CD1c-positive myeloid dendritic cell (primary cell): ENCODE measurements at regions not wholly inside any gene's neighbourhood (a gene's known extent, or its start where the extent isn't known, plus 50 kb on each side); places are given as distances from the start of the nearest gene placed in this dataset.
A peak's percentile ranks its signal among the peaks of the same experiment; 100 is the strongest.

Experiments used
- DNase-seq: peaks from one replicate; pipeline ENCODE4 v3.0.0-alpha.2; 2016; ENCODE audit errors: extremely low spot score

DNA sequence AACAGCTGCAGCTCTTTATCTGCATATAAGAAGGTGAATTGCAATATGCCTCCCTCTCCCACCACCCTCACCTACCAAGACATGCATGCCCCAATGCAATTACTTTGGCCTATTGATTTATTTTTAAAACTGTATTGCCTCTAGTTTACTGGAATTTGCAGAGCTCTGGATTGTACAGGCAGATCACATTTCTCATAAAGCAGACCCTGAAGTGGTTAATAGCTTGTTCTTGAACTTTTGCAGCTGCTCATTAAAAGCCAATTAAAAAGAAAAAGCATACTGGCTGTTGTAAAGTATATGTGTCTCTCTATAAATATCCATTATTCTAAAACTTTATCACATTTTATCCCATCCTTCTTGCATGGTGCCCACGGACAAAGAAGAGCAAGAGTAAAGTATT, 221.5 kb upstream of the TOPAZ1 start:
- no peak for DNase-seq

DNA sequence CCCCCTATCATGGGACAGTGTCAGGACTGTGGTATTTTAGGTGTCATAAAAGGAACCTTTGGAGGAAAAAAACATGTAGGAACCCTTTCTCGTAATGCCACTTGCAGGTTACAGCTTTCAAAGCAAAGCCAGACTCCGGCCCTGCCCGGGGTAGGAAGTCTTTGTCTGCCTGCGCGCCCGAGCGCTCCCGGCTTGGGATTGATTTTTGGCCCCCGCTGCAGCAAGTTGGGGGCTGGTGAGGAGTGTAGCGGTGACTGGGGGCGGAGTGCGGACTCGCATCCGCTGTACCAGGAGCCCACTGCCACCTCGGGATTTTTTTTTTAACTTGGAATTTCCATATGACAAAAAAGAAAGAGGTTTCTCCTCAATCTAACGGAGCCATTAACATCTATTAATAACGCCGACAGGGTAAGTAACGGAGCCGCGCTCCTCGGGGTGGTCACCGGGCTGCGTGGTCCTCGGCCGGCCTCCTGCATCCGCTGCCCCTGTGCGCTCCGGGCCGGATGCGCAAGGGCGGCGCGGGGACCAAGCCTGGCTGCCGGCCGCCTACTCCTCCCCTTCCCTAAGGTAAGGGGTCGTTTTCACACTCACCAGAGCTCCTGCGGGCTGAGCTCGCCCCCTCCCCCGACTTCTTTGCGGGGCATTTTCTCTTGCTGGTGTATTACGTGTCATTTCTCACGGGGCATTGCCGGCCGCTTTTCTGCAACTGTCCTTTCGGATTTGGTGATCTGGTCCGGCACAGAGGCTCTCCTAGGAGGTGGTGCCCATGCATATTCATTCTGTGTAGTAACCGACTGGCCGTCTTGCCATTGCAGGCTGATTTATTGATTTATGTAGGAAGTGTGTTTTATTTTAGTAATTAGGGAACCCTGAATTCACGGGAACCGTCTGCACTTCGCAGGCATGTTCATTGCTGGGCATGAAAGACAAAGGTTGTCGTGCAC, 219.8 kb upstream of the TOPAZ1 start:
- no peak for DNase-seq

DNA sequence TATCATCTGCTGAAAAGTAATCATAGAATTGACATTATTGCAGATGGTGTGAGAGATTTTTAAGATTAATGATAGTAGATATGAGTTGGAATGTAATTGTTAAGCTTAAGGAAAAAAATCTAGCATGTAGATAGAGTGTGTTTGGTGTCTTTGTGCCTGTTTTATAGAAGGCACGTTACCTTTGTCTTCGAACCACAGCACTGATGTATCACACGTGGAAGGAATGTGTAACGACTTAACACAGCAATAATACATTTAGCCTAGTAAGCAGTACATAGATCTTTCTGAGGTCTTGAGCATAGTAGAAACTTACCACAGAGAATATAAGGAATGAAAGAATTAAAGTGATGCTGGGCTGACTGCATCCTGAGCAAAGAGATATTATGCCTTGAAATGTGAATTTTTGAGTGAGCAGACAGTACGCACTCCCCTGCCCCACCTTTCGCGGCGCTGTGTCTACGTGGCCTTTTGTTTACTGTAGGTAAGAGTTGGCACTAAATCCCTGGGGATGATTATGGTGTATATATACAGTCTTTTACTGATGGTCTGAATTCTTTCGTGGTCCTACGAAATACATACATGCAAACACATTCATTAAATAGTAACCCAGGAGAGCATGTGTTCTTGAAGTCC, 217.6 kb upstream of the TOPAZ1 start:
- no peak for DNase-seq

DNA sequence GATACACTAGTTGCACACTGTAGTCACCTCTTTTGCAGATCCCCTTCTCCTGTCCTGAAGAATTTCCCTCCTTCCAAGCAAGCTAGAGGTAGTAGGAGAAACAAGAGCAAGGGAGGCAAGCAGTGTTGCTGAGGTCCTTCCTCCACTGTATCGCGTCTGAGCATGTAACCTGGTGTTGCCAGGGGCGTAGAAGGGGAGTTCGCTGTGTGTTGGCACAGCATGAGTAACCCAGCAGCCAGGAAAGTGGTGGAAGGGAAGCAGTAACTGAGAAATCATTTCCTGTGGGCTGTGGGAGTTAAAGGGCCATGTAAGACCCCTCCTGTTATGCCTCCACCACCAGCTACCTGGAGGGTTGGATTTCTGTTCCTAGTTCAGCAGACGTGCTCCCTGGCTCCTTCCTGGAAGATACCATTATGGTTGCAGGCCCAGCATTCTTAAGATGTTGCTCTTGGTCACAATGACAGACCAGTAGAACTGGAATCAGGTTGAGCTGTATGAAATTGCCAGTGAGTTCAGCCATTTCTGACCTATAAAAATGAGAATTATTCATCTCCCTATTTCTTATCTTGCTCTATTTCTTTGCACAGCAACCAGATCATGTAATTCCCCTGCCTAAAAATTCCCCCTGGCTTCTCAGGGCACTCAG, 215.3 kb upstream of the TOPAZ1 start:
- DNase-seq = no peak

DNA sequence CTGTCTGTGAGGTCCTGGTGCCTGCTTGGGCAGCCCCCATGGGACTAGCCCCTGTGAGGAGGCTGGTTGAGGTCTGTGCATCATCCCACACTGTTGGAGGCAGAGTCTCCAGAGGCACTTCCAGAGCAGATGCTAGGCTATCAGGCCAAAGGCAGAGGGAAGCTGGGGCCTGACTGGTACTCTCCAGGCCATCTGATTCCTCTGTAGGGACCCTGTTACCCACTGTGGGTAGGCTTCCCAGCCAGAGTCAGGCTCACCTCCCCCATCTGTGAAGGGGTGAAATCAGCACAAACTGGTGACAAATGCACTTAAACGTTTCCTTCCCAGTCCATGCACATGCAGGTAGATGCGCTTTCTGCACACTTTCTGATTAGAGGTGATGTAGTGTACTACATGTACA, 212.6 kb upstream of the TOPAZ1 start:
- no peak for DNase-seq

DNA sequence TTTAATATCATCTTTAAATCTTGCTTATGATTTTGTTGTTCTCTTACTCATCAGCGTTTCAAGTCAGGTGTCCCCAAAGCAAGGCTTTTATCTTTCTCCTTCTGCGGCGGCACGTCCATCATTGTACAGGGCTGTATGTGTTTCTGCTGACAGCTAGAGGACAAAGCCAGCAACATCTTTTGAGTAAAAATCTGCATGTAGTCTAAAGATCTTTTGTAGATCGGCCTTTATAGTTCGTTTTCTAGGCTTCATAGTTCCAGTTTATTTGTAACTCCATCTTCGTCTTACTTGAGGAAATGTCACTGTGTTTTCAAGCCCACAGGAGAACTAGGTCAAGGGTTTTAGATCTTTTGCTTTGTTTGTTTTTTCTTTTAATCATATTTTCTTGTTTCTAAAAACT, 211.4 kb upstream of the TOPAZ1 start:
- no peak for DNase-seq

DNA sequence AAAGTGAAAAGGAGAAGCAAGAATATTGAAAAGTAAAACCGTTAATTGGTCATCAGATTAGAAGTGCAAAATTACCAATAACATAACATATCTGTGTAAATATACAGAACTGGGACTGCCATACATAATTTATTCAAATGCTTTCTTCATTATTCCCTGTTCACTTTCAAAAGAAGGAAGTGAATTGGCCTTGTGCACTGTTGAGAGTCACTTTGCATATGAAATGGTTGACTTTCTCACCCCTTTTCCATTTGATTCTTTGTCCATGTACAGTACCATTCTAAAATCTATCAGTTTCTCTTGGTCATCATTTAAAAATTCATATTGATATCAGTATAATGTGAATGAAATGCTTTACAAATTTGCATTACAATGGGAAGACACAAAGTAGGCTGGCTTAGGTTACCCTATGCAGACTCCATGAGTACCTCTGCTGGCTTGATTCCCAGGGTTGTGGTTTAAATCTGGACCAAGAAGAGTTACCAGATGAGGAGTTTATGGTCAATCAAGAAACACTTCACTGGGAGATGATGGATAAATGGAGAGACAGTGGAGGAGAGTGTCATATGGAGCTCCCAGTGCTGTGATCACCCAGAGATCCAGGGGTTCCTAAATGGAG, 210.9 kb upstream of the TOPAZ1 start:
- peak; percentile 12 for DNase-seq

DNA sequence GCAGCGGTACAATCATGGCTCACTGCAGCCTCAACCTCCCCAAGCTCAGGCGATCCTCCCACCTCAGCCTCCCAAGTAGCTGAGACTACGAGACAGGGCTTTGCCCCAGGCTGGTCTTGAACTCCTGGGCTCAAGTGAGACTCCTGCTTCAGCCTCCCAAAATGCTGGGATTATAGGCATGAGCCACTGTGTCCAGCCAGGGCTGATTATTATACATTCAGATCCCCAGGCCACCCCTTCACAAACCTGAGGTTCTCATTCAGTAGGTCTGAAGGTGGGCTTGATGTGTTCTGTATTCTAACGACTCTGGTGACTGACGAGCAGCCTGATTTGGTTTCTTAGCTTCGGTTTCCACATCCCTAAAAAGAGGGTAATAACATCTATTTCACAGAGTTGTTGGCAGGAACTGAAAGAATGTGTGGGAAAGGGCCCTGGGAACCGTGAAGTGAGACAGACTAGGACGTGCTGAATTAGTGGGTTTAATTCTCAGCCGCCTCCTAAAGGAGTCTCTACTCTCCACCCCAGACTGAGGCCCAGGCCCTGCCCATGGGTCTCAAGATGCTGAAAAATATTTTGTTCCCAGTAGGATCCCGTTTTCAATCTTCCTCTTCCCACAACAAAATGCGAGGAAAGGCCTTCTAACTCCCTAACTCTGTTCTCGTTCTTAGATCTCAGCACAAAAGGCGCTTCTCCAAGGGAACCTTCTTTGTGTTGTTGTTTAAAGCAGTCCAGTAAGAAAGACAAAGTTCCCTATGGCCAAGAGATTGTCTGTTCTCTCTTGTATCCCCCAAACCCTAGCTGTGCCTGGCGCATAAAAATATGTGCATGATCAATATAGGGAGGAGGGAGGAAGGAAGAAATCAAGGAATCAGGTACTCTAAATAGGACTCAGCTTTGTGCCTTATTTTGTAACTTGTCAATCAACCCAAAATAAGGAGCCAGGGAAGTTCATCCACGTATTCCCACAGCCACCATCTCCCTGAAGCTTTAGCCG, 210.0 kb upstream of the TOPAZ1 start:
- peak; percentile 50 for DNase-seq

DNA sequence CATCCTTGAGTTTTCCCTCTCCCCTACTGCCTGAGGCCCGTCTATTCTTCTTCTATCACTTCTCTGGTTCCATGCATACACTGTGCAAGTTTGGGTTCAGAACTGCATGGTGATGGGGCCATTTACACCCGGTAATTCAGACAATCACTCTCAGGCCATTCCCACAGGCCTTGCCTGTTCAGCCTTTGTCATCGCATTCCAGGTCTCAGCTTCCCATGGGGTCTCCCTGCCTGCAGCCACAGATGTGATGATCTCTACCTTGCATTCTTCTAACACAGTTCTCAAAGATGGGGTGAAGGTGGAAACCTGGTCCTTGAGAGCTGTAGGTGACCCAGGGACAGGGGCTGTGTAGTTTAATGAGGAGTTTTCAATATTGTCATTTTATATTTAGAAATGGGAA, 209.2 kb upstream of the TOPAZ1 start:
- DNase-seq = no peak

DNA sequence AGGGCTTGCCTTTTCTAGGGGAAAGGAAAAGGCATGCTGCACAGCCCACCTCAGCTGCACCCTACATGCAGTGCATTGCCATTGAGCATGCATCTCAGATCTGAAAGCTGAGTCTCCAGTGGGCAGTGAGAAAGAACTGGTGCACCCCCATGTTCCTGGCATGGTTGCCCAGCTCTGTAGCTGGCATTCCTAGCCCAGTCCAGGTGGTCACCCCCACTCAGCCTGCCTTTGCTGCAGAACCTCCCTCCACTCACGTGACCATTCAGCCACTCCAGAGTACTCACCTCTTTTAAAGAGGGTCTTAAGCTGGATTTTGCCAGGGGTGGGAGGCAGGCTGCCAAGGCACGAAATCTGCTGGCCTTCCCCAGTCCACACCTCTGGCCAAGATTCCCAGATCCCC, 208.6 kb upstream of the TOPAZ1 start:
- no peak for DNase-seq

DNA sequence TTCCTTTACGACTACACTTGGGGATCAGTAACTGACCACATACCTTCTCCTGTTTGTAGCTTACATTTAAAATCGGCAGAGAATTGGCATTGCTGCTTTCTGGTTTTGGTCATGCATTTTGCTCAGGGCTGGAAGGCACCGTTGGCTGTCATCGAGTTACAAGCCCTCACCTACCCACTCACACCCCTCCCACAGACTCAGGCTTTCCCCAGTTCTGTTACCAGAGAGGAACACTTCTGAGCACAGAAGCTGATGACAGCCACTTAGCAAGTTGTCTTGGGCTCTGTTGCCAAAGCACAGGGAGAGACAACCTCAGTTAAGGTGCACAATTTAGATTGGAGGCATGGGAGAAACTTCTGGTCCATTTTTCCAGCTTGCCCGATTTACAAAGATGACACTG, 204.8 kb upstream of the TOPAZ1 start:
- no peak for DNase-seq

DNA sequence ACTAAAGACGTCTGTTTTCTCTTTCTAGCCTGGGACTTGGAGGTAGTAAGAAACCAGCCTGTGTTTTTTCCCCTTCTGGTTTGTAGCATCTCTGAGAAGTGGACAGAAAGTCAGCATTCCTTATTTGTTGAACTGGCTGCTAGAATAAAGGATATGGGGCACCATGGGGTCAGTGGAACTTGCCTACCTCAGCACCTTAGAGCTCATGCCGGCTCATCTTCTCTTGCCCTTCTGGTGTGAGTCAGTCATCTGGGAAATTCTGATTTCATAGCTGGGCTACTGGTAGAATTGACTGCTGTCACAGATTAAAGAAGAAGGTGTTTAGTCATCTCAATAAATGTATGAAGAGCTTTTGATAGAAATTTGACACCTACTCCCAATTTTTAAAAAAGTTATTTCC, 202.7 kb upstream of the TOPAZ1 start:
- DNase-seq = no peak

DNA sequence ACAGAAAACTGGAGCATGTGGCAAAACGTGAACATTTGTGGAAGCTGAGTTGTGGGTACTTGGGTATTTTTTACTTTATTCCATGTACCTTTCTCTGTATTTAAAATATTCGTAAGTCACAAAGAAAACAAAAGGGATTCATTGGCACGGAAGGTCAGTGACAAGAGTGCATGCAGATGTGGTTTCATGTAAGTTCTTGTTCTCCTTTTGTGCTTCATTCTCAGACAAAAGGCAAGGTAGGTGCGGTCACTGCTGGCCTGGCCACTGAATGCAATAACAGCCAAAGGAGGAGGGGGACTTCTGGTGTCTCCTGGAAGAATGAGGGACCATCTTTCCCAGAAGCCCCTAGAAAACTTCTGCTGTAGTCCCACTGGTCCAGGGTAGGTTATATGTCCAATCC, 200.0 kb upstream of the TOPAZ1 start:
- DNase-seq = no peak

DNA sequence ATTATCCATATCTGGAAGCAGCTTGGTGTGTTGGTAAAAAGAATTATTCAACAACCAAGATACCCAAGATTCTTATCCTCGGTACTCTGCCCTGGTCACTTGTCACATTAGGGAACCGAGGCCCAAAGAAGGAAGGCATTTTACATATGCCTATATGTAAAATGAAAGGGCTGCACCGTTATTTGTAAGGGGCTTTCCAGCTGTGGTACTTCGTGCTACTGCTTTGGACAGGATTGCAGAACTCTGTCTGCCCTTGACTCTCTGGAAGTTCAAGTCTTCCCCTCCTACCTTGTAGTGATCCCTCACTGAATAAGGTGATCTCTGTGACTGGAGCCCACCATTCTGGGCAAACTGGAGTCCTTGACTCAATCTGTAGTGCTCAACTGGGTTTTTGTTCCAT, 198.9 kb upstream of the TOPAZ1 start:
- no peak for DNase-seq

DNA sequence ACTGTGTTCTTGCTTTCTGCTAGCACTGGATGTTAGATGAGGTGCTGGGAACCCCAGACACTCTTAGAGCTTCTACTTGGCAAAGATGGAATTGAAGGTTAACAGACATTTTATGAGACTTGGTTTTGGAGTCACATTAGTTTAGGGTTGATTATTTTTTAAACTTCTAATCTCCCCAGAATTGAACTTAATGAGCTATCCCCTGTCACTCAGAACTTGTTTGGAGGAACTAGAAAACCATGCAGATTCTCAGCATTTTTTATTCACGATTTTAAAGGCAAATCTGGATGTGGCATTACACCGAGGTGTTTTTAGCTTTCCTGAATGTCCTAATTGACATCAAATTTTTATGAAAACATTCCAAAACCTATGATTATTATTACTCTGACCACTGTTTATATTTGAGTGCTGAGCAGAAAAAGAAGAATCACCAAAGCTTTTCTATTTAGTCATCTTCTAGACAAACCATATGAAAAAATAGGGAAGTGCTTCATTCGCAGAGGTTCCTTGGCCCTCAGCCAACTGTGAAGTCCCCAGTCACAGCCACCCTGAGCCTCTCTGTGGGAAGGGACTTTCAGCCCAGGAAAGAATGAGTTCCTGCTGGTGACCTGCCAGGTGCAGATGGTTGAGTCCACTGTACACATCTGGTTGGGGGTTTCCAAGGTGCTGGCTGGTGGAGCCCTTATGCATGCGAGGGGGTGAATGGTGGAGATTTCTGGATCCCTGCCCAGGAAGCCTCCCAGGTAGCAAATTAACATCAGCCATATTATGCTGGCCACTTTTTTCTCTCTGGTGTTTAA, 196.0 kb upstream of the TOPAZ1 start:
- DNase-seq = peak; percentile 88

DNA sequence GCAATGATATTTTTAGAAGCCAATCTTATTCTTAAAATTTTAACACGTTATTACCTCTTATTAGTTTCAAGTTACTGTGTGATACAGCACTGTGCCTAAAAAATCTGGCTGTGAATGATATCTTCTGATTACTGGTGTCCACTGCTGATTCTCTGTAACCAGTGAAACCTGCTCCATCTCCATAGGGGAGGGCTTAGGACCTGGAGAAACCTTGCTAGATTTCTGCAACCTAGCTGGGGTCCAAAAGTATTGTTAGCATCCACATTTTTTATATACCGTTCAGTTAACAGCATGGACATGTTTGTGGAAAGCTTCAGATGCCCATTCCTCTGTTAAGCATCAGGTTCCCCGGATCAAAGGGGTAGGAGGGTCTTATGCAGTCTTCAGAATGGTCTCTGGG, 193.9 kb upstream of the TOPAZ1 start:
- no peak for DNase-seq

DNA sequence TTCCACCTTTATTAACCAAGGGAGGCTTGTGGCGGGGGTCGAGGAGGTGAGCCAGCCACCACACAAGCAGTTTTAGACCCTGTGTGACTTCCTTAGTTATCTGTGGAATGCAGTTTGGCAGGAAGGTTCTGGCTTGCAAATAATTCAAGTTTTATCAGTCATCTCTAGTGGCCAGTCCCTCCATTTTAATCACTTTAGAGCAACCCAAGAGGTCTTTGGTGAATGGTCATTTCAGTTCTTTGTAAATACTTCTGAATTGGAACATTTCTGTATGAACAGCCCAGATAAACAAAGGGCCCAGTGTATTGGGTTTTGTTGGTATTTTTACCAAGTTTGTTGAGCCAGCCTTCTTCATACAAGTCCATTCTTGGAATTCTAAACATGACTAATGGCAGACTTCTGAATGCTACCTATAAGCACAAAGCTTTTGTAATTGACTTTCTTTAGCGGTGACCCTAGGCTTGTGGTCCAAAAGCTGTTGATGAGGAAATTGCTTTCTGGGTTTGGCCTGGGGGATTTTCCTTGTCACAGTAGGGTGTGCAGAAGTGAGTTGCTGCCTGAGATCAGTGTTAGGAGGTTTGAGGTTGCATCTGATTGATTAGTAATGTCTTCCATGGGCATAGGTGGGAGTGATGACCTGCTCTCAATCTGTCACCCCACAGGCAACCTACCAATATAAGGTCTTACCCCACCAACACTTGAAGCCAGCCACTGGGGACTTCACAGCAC, 193.3 kb upstream of the TOPAZ1 start:
- no peak for DNase-seq

DNA sequence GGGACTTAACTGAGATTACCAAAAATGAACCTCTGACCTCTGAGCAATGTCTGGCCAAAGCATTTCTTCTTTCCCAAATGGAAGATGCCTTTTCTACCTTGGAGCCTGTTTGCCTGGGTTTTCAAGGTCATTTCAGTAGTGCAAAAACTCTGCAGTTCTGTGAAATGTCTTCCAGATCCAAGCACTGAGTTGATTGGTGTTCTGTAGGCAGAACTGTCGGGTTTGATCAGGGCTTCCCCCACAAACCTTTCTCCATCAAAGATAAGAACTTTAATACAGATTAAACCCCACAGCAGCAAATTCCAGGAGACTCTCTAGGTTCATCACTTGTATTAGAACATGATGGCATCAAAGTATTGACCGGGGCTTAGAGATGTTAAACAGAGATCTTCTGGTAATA, 192.7 kb upstream of the TOPAZ1 start:
- DNase-seq = no peak

DNA sequence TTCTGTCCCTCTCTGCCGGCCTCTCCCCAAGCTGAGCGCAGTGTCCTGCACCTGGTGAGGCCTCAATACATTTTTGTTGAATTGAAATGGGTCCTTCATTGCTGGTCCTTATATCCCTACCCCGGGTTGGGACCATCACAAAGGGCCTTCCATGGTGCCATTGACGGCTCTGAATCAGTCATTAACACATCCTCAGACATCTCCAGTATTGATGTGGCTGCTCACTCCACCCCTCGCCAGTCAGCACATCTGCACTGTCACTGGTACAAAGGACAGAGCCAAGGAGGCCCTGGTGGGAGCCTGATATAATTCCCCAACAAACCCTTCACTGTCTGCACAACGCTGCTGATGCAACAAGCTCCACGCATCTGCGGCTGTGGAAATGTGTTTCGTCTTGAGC, 191.6 kb upstream of the TOPAZ1 start:
- DNase-seq = no peak

DNA sequence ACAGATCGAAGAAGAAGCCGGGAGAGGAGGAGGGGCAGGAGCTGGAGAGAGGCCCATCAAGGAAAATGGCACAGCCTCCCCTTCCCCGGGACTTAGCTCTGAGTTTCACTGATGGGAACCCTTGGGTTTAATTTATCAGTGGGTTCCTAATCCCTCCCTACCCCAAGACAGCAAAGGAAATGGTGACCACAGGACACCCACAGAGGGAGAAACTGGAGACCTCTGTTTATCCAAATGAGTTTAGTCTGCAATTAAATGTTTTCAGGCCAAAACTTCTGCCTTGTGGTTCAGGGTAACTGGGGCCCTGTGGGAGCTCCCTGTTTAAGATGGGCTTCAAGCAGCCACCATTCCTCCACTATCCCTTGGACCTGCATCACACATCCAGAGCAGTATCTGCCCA, 190.8 kb upstream of the TOPAZ1 start:
- no peak for DNase-seq
